GM23248 (cell line): ENCODE measurements at regions not wholly inside any gene's neighbourhood (a gene's known extent, or its start where the extent isn't known, plus 50 kb on each side); places are given as distances from the start of the nearest gene placed in this dataset.

Source experiments
- EZH2 ChIP-seq: fragments of 200-600 bp; sonication (generic); IDR thresholded peaks from 2 replicates; pipeline ENCODE4 v1.6.1; 2018; ENCODE audit warnings: antibody characterized with exemption, mild to moderate bottlenecking; ENCODE audit not compliant: insufficient read depth, poor library complexity, severe bottlenecking
- EZH2phosphoT487 ChIP-seq: fragments of 200-600 bp; sonication (generic); IDR thresholded peaks from 2 replicates; pipeline ENCODE4 v1.6.1; 2018; ENCODE audit warnings: antibody characterized with exemption, moderate library complexity, mild to moderate bottlenecking, low read depth; ENCODE audit not compliant: insufficient read depth

- TF ChIP-seq EZH2: no peak
- no peak for TF ChIP-seq EZH2phosphoT487
Measured at GRCh38 chr2:153287109-153287801, 191.3 kb downstream of the RPRM start.
